ENCODE measurements at regions not wholly inside any gene's neighbourhood (a gene's known extent, or its start where the extent isn't known, plus 50 kb on each side); places are given as distances from the start of the nearest gene placed in this dataset.

- DNase-seq: no peak
Observed at GRCh38 chr20:57038608-57039440, 227.6 kb downstream of the BMP7 start.

- no peak for DNase-seq
Observed at GRCh38 chr20:57040466-57040865, 226.0 kb downstream of the BMP7 start.

DNA sequence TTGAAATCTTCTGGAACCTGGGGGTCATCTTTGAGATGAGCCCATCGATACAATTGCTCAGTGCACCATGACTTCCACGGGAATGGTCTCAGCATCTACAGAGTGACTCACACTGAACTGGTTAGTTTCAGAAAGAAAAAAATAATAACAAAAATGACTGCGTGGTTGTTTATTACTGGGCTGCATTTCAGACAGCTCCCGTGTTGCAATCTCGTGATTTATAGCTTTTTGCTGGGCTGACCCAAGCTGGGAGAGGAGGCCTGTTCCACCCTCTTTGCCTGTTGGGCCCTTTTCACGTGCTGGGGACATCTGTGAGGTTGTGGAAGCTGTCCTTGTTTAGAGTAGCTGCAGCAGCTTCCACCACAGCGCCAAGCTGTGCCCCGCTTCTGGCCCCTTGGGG lies 225.5 kb downstream of the BMP7 start:
- no peak for DNase-seq

DNA sequence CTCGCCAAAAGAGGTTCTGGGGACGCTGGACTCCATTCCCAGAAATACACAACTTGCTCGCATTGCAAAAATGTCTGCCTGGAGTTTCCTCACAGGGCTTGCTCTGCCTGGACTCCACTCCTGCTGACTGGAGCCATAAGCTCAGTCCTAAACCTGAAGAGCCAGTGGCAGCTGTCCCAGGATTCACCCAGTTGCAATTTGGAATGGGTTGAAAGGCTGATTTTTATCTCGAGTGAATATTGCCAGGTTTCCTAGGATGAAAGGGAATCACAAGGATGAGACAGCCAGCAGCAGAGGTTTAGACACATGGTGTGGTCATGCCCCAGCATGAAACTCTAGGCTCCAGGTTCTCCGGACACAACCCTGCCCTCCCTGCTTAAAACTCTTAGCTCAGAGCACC lies 223.3 kb downstream of the BMP7 start:
- DNase-seq: no peak

- no peak for DNase-seq
Observed at GRCh38 chr20:57043669-57044268, 222.7 kb downstream of the BMP7 start.

DNA sequence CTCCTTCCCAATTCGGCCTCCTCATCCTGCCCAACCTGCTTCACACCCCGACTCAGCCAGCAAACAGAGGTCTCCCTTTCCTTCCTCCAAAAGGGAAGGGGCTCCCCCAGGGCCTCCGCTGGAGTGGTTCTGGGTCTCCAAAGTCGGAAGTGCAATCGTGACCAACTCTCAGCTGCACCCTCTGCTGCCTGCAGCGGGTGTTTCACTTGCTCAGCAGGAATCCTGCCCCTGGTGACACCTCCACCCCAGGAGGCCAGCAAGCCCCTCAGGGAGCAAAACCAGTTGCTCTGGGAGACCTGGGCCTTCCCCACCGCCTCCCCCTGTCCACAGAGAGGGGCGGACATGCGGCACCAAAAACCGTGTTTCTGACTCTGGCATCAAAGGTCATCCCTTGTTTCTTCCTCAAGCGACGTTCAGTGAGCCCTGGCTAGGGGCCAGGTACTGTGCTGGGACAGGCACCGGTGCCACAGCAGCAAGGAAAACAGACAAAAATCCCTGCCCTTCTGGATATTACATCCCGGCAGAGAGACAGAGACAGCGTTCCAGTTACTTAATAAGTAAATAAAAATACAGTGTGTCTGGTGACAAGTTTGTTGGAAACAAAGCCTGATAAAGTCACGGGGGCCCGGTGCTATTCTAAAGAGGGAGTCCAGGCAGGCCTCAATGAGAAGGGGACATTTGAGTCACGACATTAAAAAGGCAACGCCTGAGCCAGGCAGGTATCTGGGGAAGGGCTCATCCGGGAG lies 219.0 kb downstream of the BMP7 start:
- no peak for DNase-seq

DNA sequence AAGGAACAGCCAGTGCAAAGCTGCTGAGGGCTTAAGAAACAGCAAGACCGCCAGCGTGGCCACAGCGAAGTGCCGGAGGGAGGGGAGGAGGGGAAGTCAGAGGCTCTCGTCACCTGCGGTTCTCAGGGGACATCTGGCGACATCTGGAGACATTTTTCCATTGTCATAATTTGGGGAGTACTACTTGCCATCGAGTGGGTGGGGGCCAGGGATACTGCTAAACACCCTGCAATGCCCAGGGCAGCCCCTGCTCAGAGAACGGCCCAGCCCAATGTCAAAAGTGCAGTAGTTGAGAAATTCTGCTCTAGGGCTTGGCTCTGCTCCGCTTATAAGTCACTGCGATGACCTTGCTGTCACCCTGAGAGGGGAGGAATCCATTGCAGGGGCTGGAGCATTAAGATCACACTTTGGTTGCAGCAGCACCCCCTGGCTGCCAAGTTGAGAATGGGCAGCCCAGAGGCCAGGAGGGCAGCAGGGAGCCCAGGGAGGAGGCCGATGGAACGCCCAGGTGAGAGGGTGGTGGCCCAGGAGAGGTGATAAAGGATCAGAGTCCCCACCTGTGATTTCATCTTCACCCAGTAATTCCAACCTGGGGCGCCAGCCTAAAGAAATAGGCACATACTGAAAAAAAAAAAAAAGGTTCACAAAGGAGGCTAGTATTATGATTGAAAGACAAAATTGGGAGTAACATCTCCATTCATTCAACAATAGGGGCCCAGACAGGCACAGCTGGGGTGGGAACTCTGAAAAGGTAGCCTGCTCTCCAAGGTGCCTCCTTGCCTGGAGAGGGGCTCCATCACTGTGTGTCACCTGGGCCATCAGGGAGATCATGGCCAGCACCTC lies 218.2 kb downstream of the BMP7 start:
- DNase-seq: no peak

GRCh38 chr20:57049296-57049695 lies 217.1 kb downstream of the BMP7 start:
- no peak for DNase-seq

DNA sequence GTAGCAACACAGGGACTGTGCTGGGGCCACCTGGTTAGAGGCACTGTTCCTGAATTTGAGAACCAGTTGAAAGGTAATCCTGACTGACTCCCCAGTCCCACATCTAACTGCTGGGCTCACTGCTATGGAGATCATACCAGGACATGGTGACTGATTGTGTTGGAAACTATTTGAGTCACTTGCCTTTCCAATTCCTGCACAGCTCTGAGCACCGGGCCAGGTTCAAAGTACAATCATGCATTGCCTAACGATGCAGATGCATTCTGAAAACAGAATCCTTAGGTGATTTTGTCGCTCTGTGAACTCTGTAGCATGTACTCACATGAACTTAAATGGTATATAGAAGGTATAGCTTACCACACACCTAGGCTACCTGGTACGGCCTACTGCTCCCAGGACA lies 215.3 kb downstream of the BMP7 start:
- no peak for DNase-seq

- no peak for DNase-seq
Observed at GRCh38 chr20:57053067-57053466, 213.4 kb downstream of the BMP7 start.

- no peak for DNase-seq
Observed at GRCh38 chr20:57053793-57054552, 212.5 kb downstream of the BMP7 start.

DNA sequence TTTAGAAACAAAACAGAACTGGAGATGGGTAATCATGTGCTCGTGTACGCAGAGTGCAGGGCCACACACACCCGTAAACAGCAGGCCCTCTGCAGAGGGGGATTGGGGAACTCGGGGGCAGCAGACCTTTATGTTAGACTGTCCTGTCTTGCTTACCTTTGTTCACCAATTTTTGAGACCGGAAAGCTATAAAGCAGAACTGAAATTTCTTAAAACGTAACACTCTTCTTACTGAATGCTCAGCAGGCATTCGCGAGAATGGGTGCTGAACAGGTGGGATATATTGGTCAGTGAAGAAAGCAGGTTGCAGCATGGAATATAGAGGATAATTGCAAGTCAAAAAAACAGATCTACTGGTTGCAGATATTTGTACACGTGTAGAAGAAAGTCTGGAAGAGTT lies 211.1 kb downstream of the BMP7 start:
- DNase-seq: no peak

GRCh38 chr20:57056651-57057050 lies 209.8 kb downstream of the BMP7 start:
- no peak for DNase-seq

GRCh38 chr20:57059055-57059596 lies 207.3 kb downstream of the BMP7 start:
- no peak for DNase-seq

DNA sequence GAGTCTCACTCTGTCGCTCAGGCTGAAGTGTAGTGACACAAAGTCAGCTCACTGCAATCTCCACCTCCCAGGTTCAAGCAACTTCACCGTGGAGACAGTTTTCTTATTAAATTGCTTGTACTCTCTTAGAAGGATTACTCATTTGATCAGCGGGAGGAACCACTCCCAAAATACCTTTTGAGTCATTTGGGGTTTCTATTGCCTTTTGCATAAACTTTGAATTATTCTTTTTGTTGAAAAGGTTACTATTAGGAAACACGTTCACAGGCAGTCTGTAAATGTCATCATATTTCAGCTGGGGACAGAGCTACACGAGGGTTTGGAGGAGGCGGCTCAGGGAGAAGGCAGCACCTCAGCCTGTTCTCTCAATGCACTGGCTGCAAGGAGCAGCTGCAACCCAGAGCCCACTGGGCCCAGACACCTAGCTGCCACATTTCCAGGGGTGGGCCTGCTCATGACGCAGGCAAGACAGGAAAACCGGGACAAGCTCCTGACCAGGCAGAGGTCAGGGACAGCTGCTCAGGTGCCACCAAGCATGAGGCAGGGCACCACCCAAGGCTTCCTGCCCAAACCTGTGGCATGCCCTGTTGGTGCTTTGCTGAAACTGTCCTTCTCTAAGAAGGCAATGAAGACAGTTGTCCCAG lies 205.9 kb downstream of the BMP7 start:
- no peak for DNase-seq

- no peak for DNase-seq
Observed at GRCh38 chr20:57061051-57061900, 205.2 kb downstream of the BMP7 start.

DNA sequence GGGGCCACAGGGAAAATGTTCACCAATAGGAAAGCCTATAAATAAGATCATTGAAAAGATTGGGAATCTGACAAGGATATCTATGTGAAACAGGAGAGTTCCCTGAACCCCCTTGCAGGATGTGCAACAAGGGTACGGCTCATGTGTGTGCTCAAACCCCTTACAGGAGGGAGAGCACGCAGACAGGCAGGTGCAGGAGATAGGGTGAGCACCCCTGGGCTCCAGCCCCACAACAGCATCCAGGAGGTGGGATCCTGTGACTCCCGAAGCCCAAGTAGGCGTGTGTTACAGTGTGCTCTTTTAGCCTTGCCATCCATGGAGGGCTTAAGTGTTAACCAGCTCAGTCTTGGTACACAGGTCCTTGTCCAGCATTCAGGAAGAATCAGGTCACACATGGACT lies 204.2 kb downstream of the BMP7 start:
- no peak for DNase-seq

DNA sequence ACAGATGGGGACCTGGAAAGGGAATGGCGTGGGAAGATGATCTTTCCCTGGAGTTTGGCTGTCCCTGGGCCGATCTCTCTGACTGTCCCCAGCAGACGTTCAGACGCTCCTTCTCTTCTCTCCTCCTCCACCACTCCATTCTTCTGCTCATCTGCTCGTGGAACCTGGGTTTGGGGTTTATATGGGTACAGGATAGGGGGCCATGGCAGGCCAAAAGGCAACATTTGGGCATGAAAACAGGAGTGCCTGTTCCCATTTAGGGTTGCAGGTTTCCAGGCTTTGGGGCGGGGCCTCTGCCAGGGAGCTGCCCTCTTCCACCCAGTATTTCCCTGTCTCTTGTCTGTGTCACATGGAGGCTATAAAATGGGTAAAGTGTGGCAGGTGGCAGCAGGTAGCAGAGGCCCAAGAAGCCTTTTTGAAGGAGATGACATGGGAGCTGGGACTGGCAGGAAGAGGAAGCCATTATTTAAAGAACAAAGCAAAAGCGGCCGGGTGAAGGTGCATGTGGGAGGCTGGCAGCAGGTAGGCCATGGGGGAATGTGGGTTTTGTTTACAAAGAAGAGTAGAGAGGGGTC lies 203.7 kb downstream of the BMP7 start:
- DNase-seq: no peak

DNA sequence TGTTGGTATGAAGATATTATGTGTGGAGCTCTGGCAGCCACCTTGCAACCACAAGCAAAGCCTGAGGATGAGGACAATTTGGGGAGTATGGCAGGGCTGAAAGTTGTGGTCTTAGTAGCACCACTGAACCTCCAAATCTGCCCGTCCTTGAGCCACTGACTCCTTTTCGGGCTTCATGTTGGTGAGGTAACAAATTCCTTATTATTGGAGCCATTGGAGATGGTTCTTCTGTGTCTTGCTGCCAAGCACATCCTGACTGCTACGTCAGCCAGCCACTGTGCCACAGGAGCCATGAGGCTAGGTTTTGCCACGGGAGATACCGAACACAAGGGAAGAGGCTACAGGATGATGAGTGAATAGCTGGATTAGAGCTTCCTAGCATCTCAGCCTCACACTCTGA lies 201.6 kb downstream of the BMP7 start:
- no peak for DNase-seq

GRCh38 chr20:57065646-57066045 lies 200.8 kb downstream of the BMP7 start:
- no peak for DNase-seq
